HUES48 (cell line): ENCODE measurements at regions not wholly inside any gene's neighbourhood (a gene's known extent, or its start where the extent isn't known, plus 50 kb on each side); places are given as distances from the start of the nearest gene placed in this dataset.

Experiments used
- H3K27ac ChIP-seq: one replicate; pipeline ENCODE4 v1.7.0; 2013; ENCODE audit warnings: low read depth, low read length, inconsistent platforms
- H3K27me3 ChIP-seq: 2 replicates; pipeline ENCODE4 v1.6.1; 2013; ENCODE audit warnings: mild to moderate bottlenecking, low read length; ENCODE audit not compliant: control insufficient read depth, insufficient read depth
- H3K36me3 ChIP-seq: 2 replicates; pipeline ENCODE4 v1.6.1; 2013; ENCODE audit warnings: low read length; ENCODE audit not compliant: control insufficient read depth, insufficient read depth
- H3K4me1 ChIP-seq: 2 replicates; pipeline ENCODE4 v1.6.1; 2013; ENCODE audit warnings: mild to moderate bottlenecking, low read length; ENCODE audit not compliant: control insufficient read depth, insufficient read depth
- H3K4me3 ChIP-seq: 2 replicates; pipeline ENCODE4 v1.5.1; 2013; ENCODE audit warnings: mild to moderate bottlenecking, low read depth, low read length
- H3K9ac ChIP-seq: 2 replicates; pipeline ENCODE4 v1.6.1; 2013; ENCODE audit warnings: mild to moderate bottlenecking, low read depth, low read length, moderate library complexity
- H3K9me3 ChIP-seq: 2 replicates; pipeline ENCODE4 v1.6.1; 2013; ENCODE audit warnings: low read length; ENCODE audit not compliant: control insufficient read depth, insufficient read depth

GRCh38 chr10:29007748-29008610 is 280.9 kb upstream of the LYZL1 start:
- Histone ChIP-seq H3K27me3 (no peaks in the 10 kb centered on the region), H3K36me3 (no peaks in the 10 kb centered on the region), H3K9ac (no peak overlapping the region), H3K4me1 (no peaks in the 10 kb centered on the region), H3K4me3 (no peak overlapping the region), H3K27ac (peak overlapping the region; percentile 47), H3K9me3 (no peaks in the 10 kb centered on the region)

- no peaks in the 10 kb centered on the region for H3K9me3 ChIP-seq
- no peaks in the 10 kb centered on the region for H3K36me3 ChIP-seq
- H3K4me3 ChIP-seq, result no peak overlapping the region
- no peak overlapping the region for H3K27ac ChIP-seq
- no peak overlapping the region for H3K9ac ChIP-seq
- no peaks in the 10 kb centered on the region for H3K4me1 ChIP-seq
- no peaks in the 10 kb centered on the region for H3K27me3 ChIP-seq
Measured at GRCh38 chr10:29009464-29009863, 279.4 kb upstream of the LYZL1 start.

GRCh38 chr10:29011516-29011915 is 277.4 kb upstream of the LYZL1 start:
- Histone ChIP-seq H3K4me1 (no peaks in the 10 kb centered on the region), H3K27me3 (no peaks in the 10 kb centered on the region), H3K9ac (no peak overlapping the region), H3K4me3 (no peak overlapping the region), H3K36me3 (no peaks in the 10 kb centered on the region), H3K27ac (no peak overlapping the region), H3K9me3 (no peaks in the 10 kb centered on the region)

- Histone ChIP-seq H3K27ac (no peak overlapping the region), H3K36me3 (no peaks in the 10 kb centered on the region), H3K27me3 (no peaks in the 10 kb centered on the region), H3K9me3 (no peaks in the 10 kb centered on the region), H3K4me3 (no peak overlapping the region), H3K4me1 (no peaks in the 10 kb centered on the region), H3K9ac (no peak overlapping the region)
Measured at GRCh38 chr10:29012926-29013554, 275.8 kb upstream of the LYZL1 start.

GRCh38 chr10:29021591-29021990 is 267.3 kb upstream of the LYZL1 start:
- H3K36me3 ChIP-seq, result no peaks in the 10 kb centered on the region
- no peaks in the 10 kb centered on the region for H3K9me3 ChIP-seq
- H3K9ac ChIP-seq, result no peak overlapping the region
- H3K27ac ChIP-seq, result no peak overlapping the region
- no peaks in the 10 kb centered on the region for H3K27me3 ChIP-seq
- no peak overlapping the region for H3K4me3 ChIP-seq
- H3K4me1 ChIP-seq, result peaks cover 5% of the 10 kb centered on the region; the same call in 1 of the 2 replicates

- Histone ChIP-seq H3K4me1 (peaks cover 5% of the 10 kb centered on the region; the same call in 1 of the 2 replicates), H3K27me3 (no peaks in the 10 kb centered on the region), H3K9me3 (no peaks in the 10 kb centered on the region), H3K4me3 (no peak overlapping the region), H3K27ac (no peak overlapping the region), H3K36me3 (no peaks in the 10 kb centered on the region), H3K9ac (no peak overlapping the region)
Measured at GRCh38 chr10:29022513-29022912, 266.4 kb upstream of the LYZL1 start.

GRCh38 chr10:29023678-29024077 is 265.2 kb upstream of the LYZL1 start:
- Histone ChIP-seq H3K4me1 (peaks cover 5% of the 10 kb centered on the region; the same call in 1 of the 2 replicates), H3K9ac (no peak overlapping the region), H3K36me3 (no peaks in the 10 kb centered on the region), H3K27ac (no peak overlapping the region), H3K9me3 (no peaks in the 10 kb centered on the region), H3K4me3 (no peak overlapping the region), H3K27me3 (no peaks in the 10 kb centered on the region)

- H3K27me3 ChIP-seq, result no peaks in the 10 kb centered on the region
- H3K9me3 ChIP-seq, result no peaks in the 10 kb centered on the region
- no peak overlapping the region for H3K9ac ChIP-seq
- peaks cover 5% of the 10 kb centered on the region; the same call in 1 of the 2 replicates for H3K4me1 ChIP-seq
- H3K27ac ChIP-seq, result peak overlapping the region; percentile 42
- no peak overlapping the region for H3K4me3 ChIP-seq
- H3K36me3 ChIP-seq, result no peaks in the 10 kb centered on the region
Measured at GRCh38 chr10:29026065-29026797, 262.6 kb upstream of the LYZL1 start.

GRCh38 chr10:29026802-29027580 is 261.9 kb upstream of the LYZL1 start:
- Histone ChIP-seq H3K27ac (no peak overlapping the region), H3K9ac (no peak overlapping the region), H3K9me3 (no peaks in the 10 kb centered on the region), H3K27me3 (no peaks in the 10 kb centered on the region), H3K4me3 (no peak overlapping the region), H3K36me3 (no peaks in the 10 kb centered on the region), H3K4me1 (peaks cover 5% of the 10 kb centered on the region; the same call in 1 of the 2 replicates)

GRCh38 chr10:29028486-29028885 is 260.4 kb upstream of the LYZL1 start:
- Histone ChIP-seq H3K4me1 (no peaks in the 10 kb centered on the region; the same call in 1 of the 2 replicates), H3K9me3 (no peaks in the 10 kb centered on the region), H3K9ac (no peak overlapping the region), H3K36me3 (no peaks in the 10 kb centered on the region), H3K27ac (no peak overlapping the region), H3K27me3 (no peaks in the 10 kb centered on the region), H3K4me3 (no peak overlapping the region)
